Erythroblast (primary cell): ENCODE measurements at regions not wholly inside any gene's neighbourhood (a gene's known extent, or its start where the extent isn't known, plus 50 kb on each side); places are given as distances from the start of the nearest gene placed in this dataset.

Experiments
- GATA1 ChIP-seq: IDR thresholded peaks from 2 replicates; pipeline ENCODE4 v1.6.1; 2011; ENCODE audit warnings: low read depth, mild to moderate bottlenecking, control low read depth, low read length, moderate library complexity
- POLR2A ChIP-seq: IDR thresholded peaks from 2 replicates; pipeline ENCODE4 v1.6.1; 2011; ENCODE audit warnings: mild to moderate bottlenecking, low read length

DNA sequence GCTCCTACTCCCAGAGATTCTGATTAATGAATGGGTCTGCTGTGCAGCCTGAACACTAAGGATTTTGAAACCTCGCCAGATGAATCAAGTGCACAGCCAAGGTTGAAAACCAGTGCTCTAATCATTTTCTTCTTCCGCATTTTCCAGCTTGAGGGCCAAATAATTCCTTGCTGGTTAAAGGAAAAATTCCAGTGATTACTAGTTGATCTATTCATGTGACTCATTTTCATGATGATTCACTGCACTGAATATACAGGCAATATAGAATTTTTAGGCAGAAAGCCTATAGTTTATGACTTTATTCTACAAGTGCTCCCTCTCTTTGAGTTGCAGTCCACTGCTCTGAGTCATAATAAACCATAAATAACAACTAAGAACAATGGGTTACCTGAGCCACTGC is 80.6 kb upstream of the PROKR2 start:
- TF ChIP-seq POLR2A (no peak), GATA1 (no peak)
